ELR (cell line): ENCODE measurements at regions not wholly inside any gene's neighbourhood (a gene's known extent, or its start where the extent isn't known, plus 50 kb on each side); places are given as distances from the start of the nearest gene placed in this dataset.

Source experiments
- DNase-seq: peaks from one replicate; pipeline ENCODE4 v3.0.0-alpha.2; 2015; ENCODE audit warnings: low read depth

DNA sequence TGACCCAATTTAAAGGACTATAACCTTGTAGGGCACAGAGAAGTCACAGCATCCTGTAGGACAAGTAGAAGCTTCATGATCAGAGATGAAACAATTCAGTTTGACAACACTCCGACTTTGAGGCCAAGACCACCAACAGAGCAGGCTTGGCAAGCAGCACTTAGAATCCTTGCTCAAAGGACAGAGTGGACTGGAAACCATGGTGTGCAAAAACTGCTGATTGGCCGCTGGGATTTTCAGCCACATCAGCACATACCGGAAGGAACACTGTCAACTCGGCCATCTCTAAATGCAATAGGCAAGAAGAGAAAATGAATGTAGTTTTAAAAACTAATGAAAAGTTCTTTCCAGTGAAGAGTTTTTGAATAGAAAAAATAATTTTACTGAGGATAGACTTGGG lies 92.0 kb upstream of the PRMT6 start:
- no peak for DNase-seq

- DNase-seq = no peak
Measured at GRCh38 chr1:106968644-106969043, 87.8 kb upstream of the PRMT6 start.

DNA sequence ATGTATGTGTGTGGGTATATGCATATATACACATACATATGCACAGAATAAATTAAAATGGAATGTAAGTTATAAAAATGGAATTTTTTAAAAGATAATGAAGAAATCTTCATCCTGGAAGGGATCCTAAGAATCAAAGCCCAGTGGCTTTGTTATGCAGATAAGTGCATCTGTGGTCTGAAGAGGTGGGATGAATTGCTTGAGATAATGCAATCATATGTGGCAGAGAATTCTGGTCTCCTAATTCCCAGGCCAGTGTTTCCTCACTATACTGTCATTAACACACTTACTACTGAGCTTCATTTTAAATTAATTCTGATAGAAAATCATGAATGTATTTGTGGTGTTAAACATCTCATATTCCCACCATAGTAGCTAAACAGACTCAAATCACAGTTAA lies 86.7 kb upstream of the PRMT6 start:
- no peak for DNase-seq

- no peak for DNase-seq
Measured at GRCh38 chr1:106972074-106972473, 84.4 kb upstream of the PRMT6 start.

GRCh38 chr1:106975944-106976343 lies 80.5 kb upstream of the PRMT6 start:
- peak; percentile 47 for DNase-seq

DNA sequence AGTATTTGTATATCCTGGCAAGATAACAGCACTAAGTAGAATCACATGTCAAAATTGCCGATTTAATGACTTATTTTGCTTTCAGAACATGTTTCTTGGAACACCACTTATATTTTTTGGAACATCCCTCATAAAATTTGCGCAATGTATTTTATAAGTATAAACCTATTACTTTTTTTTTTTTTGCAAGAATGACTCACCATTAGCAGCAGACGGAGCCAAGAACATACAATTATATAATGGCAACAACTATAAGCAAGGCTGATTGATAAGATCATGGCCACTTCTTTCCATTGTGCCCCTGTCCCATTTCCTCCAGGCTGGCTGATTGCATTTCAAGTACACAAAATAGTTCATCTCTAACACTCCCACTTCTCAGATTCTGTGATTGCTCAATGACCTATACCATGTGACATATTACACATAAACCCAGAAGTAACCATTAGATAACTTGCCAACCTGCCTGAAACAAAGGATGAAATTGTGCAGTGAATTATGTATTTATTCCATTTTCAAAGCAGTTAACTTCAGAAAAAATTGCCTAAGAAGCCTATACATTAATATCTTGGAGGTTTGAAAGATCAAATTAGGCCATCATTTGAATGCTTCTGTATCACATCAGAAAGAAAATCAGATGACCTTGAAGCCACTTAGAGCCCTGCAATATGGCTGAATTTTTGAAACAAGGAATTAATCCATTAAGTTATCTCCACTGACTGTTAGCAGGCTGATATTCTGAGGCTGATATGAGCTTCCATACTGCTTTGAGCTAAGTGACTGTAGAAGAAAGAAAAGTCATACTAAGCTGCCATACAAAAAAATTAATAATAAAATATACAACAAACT lies 77.8 kb upstream of the PRMT6 start:
- DNase-seq = peak; percentile 26

- no peak for DNase-seq
Measured at GRCh38 chr1:106979371-106979770, 77.1 kb upstream of the PRMT6 start.

DNA sequence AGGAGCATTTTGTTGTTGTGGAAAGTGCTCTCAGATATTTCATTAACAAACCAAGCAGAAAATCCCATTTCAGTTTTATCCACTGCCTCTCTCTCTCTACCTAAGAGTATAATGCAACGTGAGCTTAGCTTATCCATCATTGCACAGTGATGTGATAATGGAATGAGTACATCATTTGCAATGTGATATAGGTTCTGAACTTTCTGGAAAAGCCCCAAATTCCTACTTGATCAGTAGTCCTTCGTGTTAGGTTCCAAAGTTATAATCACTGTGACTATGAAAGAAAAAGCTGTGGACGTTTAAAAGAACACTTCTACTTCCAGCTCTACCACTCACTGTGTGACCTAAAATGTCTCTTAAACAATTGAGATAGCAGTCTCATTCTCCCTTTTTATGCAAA lies 76.4 kb upstream of the PRMT6 start:
- DNase-seq = no peak

- no peak for DNase-seq
Measured at GRCh38 chr1:106984801-106985200, 71.7 kb upstream of the PRMT6 start.

DNA sequence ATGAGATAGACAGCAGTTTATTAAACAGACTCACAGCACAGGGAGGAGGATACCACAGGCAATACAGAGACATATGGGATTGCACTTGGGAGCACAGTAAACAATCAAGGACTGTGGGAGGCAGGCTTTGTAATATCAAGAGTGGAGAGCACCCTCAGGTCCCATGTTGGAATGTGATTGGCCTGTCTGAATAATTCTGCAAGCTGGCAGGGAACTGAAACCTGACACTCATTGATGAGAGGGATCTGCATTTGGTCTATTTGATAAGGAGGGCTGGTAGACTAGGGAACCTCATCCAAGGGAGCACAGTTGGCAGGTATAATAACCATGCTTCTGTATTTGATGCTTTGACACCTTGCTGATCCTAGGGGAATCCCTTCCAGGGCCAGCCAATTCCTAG lies 69.9 kb upstream of the PRMT6 start:
- DNase-seq = no peak

DNA sequence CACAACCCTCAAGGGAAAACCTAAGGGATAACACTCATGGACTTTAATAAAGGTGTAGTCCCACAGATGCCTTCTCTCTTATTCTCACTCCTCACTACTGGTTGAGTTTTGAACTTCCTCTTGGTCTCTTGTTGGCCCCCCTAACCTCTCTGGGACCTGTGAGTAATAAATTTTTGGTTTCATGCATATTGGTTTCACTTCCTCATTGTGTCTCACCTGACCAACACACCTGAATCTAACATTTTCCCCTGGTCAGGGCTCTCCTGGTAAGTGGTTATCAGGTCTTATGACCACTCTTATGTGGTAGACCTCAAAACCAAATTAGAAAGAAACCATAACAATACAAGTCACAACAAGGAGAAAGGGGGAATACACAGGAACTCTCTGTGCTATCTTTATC lies 60.5 kb upstream of the PRMT6 start:
- no peak for DNase-seq

GRCh38 chr1:106998431-106999002 lies 58.0 kb upstream of the PRMT6 start:
- DNase-seq = no peak

DNA sequence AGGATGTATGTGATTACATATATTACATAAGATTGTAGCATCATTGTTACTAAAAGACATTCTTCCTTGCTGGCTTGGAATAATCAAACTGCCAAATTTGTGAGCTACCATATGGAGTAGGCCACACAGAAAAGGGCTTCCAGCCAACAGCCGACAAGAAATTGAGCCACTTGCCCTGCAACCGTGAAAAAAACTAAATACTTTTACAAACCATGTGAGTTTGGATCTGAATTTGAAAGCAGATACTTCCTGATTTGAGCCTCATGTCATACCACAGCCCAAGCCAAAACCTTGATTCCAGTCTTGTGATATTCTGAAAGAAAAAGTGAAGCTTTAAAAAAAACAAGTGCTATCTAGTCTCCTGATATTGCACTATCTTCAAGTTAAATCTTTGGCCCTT lies 55.6 kb upstream of the PRMT6 start:
- no peak for DNase-seq

GRCh38 chr1:107003972-107004371 lies 52.5 kb upstream of the PRMT6 start:
- no peak for DNase-seq

- DNase-seq = no peak
Measured at GRCh38 chr1:107004421-107004820, 52.1 kb upstream of the PRMT6 start.
